GM19025 (cell line): ENCODE measurements at regions not wholly inside any gene's neighbourhood (a gene's known extent, or its start where the extent isn't known, plus 50 kb on each side); places are given as distances from the start of the nearest gene placed in this dataset.
"Not testable (repeated sequence)": the region's sequence is repeated elsewhere in the genome, so short reads cannot be mapped to it uniquely, and the experiment has no call there.

Experiments used
- ATAC-seq: cut with Tn5 transposase; IDR thresholded peaks from one replicate; pipeline ENCODE4 v1.9.1; 2021; ENCODE audit warnings: mild to moderate bottlenecking, low read depth, moderate library complexity; ENCODE audit not compliant: unreplicated experiment

GRCh38 chr18:66300141-66300540 lies 303.7 kb downstream of the CDH19 start:
- no peak for ATAC-seq

GRCh38 chr18:66280470-66280869 lies 323.4 kb downstream of the CDH19 start:
- ATAC-seq = no peak

GRCh38 chr18:66271962-66272361 lies 331.9 kb downstream of the CDH19 start:
- ATAC-seq = no peak

- ATAC-seq = no peak
Measured at GRCh38 chr18:66264130-66264529, 339.8 kb downstream of the CDH19 start.

GRCh38 chr18:66254121-66254520 lies 349.8 kb downstream of the CDH19 start:
- ATAC-seq = no peak

- no peak for ATAC-seq
Measured at GRCh38 chr18:66252703-66253102, 351.2 kb downstream of the CDH19 start.

- ATAC-seq = no peak
Measured at GRCh38 chr18:66235206-66235605, 368.7 kb downstream of the CDH19 start.

GRCh38 chr18:66226782-66227181 lies 377.1 kb downstream of the CDH19 start:
- no peak for ATAC-seq

- not testable (repeated sequence) for ATAC-seq
Measured at GRCh38 chr18:66223317-66223716, 380.6 kb downstream of the CDH19 start.

GRCh38 chr18:66222174-66222573 lies 381.7 kb downstream of the CDH19 start:
- ATAC-seq = no peak

- no peak for ATAC-seq
Measured at GRCh38 chr18:66219817-66220216, 384.1 kb downstream of the CDH19 start.

GRCh38 chr18:66211749-66212148 lies 392.1 kb downstream of the CDH19 start:
- no peak for ATAC-seq

- no peak for ATAC-seq
Measured at GRCh38 chr18:66210875-66211274, 393.0 kb downstream of the CDH19 start.

- ATAC-seq = no peak
Measured at GRCh38 chr18:66209656-66210055, 394.2 kb downstream of the CDH19 start.

GRCh38 chr18:66196805-66197204 lies 407.1 kb downstream of the CDH19 start:
- ATAC-seq = no peak

- no peak for ATAC-seq
Measured at GRCh38 chr18:66193938-66194337, 410.0 kb downstream of the CDH19 start.

- ATAC-seq = no peak
Measured at GRCh38 chr18:66193394-66193793, 410.5 kb downstream of the CDH19 start.

GRCh38 chr18:66168685-66169235 lies 417.9 kb downstream of the CDH7 start:
- ATAC-seq = no peak

- no peak for ATAC-seq
Measured at GRCh38 chr18:66167829-66168684, 417.2 kb downstream of the CDH7 start.

GRCh38 chr18:66160007-66160406 lies 409.2 kb downstream of the CDH7 start:
- ATAC-seq = no peak

GRCh38 chr18:66159451-66159850 lies 408.6 kb downstream of the CDH7 start:
- ATAC-seq = no peak
